ENCODE measurements at regions not wholly inside any gene's neighbourhood (a gene's known extent, or its start where the extent isn't known, plus 50 kb on each side); places are given as distances from the start of the nearest gene placed in this dataset.
"Not testable (repeated sequence)": the region's sequence is repeated elsewhere in the genome, so short reads cannot be mapped to it uniquely, and the experiment has no call there.

GRCh38 chr5:177856474-177856873, 73.8 kb upstream of the FAM153A start:
- TF ChIP-seq, protein P1, sequence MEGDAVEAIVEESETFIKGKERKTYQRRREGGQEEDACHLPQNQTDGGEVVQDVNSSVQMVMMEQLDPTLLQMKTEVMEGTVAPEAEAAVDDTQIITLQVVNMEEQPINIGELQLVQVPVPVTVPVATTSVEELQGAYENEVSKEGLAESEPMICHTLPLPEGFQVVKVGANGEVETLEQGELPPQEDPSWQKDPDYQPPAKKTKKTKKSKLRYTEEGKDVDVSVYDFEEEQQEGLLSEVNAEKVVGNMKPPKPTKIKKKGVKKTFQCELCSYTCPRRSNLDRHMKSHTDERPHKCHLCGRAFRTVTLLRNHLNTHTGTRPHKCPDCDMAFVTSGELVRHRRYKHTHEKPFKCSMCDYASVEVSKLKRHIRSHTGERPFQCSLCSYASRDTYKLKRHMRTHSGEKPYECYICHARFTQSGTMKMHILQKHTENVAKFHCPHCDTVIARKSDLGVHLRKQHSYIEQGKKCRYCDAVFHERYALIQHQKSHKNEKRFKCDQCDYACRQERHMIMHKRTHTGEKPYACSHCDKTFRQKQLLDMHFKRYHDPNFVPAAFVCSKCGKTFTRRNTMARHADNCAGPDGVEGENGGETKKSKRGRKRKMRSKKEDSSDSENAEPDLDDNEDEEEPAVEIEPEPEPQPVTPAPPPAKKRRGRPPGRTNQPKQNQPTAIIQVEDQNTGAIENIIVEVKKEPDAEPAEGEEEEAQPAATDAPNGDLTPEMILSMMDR (IDR thresholded peaks at IDR 0.05): not testable (repeated sequence)
- TF ChIP-seq POLR2A (IDR thresholded peaks at IDR 0.05): not testable (repeated sequence)
